ENCODE measurements at regions not wholly inside any gene's neighbourhood (a gene's known extent, or its start where the extent isn't known, plus 50 kb on each side); places are given as distances from the start of the nearest gene placed in this dataset.
"Not testable (repeated sequence)": the region's sequence is repeated elsewhere in the genome, so short reads cannot be mapped to it uniquely, and the experiment has no call there.

DNA sequence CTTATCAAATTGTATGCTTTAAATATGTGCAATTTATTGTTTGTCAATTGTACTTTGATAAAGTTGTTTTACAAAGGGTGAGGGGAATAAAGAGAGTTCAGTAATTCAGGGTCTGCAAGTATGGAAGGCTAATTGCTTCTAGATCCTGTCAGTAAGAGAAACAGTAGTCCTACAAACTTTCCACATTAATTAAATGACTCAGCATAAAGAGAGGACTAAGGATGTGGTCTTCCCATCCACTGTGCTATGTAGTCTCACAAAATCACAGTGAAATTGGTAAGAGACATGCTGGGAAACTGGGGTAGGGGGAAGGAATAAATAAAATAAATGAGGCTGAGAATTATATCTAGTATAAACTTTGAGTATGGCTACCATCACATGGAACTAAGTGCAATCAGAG lies 130.2 kb upstream of the PKP2 start:
- no peak for DNase-seq (ENCODE audit: low read depth)

DNA sequence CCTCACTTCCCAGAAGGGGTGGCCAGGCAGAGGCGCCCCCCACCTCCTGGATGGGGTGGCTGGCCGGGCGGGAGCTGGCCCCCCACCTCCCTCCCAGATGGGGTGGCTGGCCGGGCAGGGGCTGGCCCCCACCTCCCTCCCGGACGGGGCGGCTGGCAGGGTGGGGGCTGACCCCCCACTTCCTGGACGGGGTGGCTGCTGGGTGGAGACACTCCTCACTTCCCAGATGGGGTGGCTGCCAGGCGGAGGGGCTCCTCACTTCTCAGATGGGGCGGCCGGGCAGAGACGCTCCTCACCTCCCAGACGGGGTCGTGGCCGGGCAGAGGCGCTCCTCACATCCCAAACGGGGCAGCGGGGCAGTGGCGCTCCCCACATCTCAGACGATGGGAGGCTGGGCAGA lies 126.1 kb upstream of the PKP2 start:
- DNase-seq (ENCODE audit: low read depth), result not testable (repeated sequence)

GRCh38 chr12:33017029-33017428 lies 120.5 kb upstream of the PKP2 start:
- not testable (repeated sequence) for DNase-seq (ENCODE audit: low read depth)

- no peak for DNase-seq (ENCODE audit: low read depth)
Observed at GRCh38 chr12:33012226-33012625, 115.6 kb upstream of the PKP2 start.

- DNase-seq (ENCODE audit: low read depth), result no peak
Observed at GRCh38 chr12:33006106-33006505, 109.5 kb upstream of the PKP2 start.

GRCh38 chr12:33000016-33000415 lies 103.4 kb upstream of the PKP2 start:
- DNase-seq (ENCODE audit: low read depth), result no peak

DNA sequence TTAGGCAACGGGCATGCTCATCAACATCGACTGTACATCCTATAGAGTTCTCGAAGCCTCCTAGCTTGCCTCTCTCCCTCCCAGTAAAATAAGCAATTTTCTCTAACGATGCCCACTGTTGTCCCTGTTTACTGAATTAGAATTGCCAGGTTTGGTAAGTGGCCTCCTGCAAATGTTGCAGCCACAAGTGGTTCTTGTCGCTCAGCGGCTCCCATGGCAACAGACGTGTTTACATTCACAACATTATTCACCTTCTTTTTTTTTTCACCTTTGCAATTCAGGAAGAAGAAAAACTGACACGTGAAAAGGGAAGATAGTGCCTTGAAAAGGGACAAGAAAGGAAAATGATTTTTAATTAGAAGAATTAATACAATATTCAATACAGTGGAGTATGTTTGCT lies 100.9 kb upstream of the PKP2 start:
- no peak for DNase-seq (ENCODE audit: low read depth)

- no peak for DNase-seq (ENCODE audit: low read depth)
Observed at GRCh38 chr12:32995623-32996022, 99.0 kb upstream of the PKP2 start.

DNA sequence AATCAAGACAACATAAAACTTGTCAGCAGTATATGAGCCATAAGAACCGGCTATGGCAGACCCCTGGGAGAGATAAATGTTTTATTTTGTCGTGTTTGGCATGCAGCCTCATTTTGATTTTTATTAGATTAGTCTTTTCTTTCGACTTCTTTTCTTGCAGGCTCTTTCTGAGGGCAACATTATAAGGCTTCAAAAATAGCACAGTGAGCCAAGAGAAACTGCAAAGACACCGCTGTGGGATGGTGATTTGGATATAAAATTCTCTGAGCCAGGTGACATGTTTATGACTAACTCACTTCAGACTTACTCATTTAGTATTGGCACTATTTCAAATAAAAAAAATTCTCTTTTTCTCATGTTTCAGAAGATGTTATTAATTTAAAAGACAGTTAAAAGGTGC lies 96.8 kb upstream of the PKP2 start:
- DNase-seq (ENCODE audit: low read depth), result no peak

DNA sequence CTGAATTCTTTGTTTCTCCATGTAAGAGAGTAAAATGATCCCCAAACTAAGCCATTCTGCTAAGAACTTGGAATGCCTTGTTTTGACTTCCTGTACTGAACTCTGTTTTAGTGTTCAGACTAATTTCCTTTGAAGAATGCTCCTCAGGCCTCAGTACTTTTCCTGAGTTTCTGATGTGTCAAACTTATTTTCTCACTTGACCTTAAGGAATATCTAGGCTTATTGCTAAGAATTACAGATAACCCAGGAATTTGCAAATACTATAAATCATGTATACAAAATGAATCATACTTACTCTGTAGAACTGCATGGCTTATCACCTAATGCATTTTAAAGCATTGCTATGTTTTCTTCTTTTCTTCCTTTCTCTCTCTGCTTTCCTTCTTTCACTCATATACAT lies 93.1 kb upstream of the PKP2 start:
- no peak for DNase-seq (ENCODE audit: low read depth)

GRCh38 chr12:32988982-32989381 lies 92.4 kb upstream of the PKP2 start:
- no peak for DNase-seq (ENCODE audit: low read depth)

DNA sequence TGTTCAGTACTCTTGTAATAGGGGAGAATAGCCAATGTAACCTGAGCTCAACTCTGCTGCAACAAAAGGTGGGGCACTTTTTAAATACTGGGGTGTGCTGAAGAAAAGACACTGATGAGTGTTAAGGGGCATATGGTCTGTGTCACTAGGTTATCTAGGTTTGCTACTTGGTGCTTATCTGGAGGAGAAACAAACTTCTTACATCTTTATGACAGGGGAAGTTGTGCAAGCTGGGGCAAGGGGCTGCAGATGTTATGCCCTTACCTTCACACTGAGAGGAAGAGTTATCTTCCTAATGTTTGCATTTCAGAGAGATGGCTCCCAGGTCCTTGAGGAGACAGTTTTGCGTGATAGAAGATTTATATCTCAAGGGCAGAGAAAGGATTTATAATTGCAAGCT lies 90.9 kb upstream of the PKP2 start:
- DNase-seq (ENCODE audit: low read depth), result no peak

GRCh38 chr12:32983968-32984367 lies 87.4 kb upstream of the PKP2 start:
- DNase-seq (ENCODE audit: low read depth), result no peak

DNA sequence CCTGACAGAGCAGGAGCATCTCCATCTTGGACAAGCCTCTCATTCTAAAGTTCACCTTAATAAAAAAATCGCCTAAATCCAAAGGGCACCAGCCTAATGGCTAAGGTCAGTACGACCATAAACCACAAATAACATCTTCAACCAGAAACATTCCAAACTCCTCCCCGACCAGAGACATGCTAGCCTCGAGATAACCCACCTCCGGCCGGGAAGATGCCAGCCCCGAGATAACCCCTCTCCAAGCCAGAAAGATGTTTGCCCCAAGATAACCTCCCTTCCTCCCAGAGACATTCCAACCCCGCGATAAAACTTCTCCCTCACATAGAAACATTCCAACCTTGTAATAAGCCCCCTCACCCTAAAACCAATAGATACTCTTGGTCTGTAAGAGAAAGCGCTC lies 86.8 kb upstream of the PKP2 start:
- no peak for DNase-seq (ENCODE audit: low read depth)

GRCh38 chr12:32981139-32981538 lies 84.6 kb upstream of the PKP2 start:
- DNase-seq (ENCODE audit: low read depth), result no peak

DNA sequence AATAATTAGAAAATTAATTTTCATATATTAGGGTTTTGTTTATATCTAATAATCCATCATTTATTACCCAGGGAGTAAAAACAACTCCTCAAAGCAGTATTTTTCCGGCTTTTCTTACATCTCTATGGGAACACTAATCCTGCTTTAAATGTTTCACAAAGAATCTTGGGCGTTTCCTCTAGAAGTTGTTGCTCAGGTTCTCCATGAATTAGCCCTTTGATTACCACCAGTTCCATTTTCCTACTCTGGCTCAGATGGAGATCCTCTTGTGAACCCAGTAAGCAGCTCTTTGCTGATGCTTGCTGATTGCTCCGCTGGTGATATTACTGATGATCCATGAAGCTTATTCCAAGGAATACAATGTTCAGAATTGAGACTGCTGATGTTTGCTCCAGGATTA lies 78.5 kb upstream of the PKP2 start:
- DNase-seq (ENCODE audit: low read depth), result no peak

GRCh38 chr12:32970465-32971110 lies 74.0 kb upstream of the PKP2 start:
- no peak for DNase-seq (ENCODE audit: low read depth)

GRCh38 chr12:32964981-32965585 lies 68.5 kb upstream of the PKP2 start:
- DNase-seq (ENCODE audit: low read depth), result no peak

DNA sequence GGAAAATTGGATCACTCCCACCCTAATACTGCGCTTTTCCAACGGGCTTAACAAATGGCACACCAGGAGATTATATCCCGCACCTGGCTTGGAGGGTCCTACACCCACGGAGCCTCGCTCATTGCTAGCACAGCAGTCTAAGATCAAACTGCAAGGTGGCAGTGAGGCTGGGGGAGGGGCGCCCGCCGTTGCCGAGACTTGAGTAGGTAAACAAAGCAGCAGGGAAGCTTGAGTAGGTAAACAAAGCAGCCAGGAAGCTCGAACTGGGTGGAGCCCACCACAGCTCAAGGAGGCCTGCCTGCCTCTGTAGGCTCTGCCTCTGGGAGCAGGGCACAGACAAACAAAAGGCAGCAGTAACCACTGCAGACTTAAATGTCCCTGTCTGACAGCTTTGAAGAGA lies 59.8 kb upstream of the PKP2 start:
- DNase-seq (ENCODE audit: low read depth), result not testable (repeated sequence)

- no peak for DNase-seq (ENCODE audit: low read depth)
Observed at GRCh38 chr12:32952681-32953080, 56.1 kb upstream of the PKP2 start.

GRCh38 chr12:32949815-32950214 lies 53.2 kb upstream of the PKP2 start:
- DNase-seq (ENCODE audit: low read depth), result no peak

DNA sequence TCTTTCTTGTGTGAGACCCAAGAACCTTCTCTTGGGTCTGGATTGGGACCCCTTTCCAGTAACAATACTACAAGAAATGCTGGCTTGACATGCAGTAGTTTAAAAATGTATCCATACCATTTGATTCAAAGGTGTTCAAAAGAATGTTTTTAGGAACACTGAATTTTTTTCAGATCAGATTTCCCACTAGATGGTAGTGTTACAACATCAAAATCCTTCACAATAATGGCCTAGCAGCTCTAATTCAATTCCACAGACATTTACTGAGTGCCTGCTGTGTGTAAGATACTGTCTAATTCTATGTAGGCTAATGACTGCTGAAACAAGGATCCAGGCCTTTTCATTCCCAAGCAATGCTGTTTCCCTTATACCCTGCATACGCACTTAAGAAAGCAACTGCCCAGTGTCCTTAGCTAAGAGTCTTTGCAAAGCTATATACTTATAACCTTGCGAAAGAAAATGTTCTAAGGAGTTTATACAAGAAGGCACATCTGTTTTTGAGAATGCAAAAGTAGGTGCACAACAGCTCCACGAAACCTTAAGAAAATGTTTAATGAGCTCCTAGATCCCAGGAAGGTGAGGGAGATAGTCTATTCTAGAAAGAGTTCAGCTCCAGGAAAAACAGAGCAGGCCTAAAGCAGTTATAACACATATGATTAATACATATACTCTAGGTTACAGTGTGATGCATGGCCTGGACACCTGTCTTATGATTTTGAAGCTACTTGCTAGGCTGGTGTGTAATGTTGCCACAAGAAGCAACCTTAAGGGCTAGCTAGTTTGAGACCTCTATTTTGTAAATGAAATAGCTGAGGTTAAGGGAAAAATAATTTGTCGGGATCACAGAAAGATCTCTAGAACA lies 50.9 kb upstream of the PKP2 start:
- DNase-seq (ENCODE audit: low read depth), result no peak

GRCh38 chr12:32946504-32947131 lies 50.0 kb upstream of the PKP2 start:
- no peak for DNase-seq (ENCODE audit: low read depth)
